ENCODE measurements at regions not wholly inside any gene's neighbourhood (a gene's known extent, or its start where the extent isn't known, plus 50 kb on each side); places are given as distances from the start of the nearest gene placed in this dataset.

- peak; percentile 26 for DNase-seq (ENCODE audit: low spot score)
These were observed 751.3 kb upstream of the NEGR1 start for GRCh38 chr1:73033640-73034039.

More at GRCh38 chr1:73033640-73034039, 751.3 kb upstream of the NEGR1 start:
- peak overlapping the region; percentile 90 for H3K27ac Mint-ChIP-seq
- no peaks in the 10 kb centered on the region for H3K27me3 Mint-ChIP-seq (ENCODE audit: insufficient read depth, low read depth, poor library complexity)
- peak; percentile 89 for ATAC-seq
- Histone ChIP-seq H4K20me1 (replicated peaks; ENCODE audit: insufficient read depth) (no peaks in the 10 kb centered on the region), H3K4me3 (no peak overlapping the region), H3K27ac (ENCODE audit: low read depth) (peak overlapping the region; percentile 55), H3K79me2 (replicated peaks; ENCODE audit: insufficient read depth) (no peaks in the 10 kb centered on the region), H3K9me2 (ENCODE audit: insufficient read depth) (no peaks in the 10 kb centered on the region), H3K4me1 (ENCODE audit: insufficient read depth) (peaks cover 35% of the 10 kb centered on the region), H3F3A (replicated peaks; ENCODE audit: low read depth) (no peaks in the 10 kb centered on the region), H3K36me3 (ENCODE audit: insufficient read depth) (no peaks in the 10 kb centered on the region), H3K27me3 (ENCODE audit: insufficient read depth) (no peaks in the 10 kb centered on the region), H3K4me2 (peak overlapping the region; percentile 17), H2AFZ (no peak overlapping the region)
- H3K4me1 Mint-ChIP-seq = peaks cover 29% of the 10 kb centered on the region
- H3K9me3 Mint-ChIP-seq = no peaks in the 10 kb centered on the region
- no peak for TF ChIP-seq ZNF462 (CRISPR knock-in tag; IDR thresholded peaks at IDR 0.05)
- no peak for TF ChIP-seq STAT1 (IDR thresholded peaks at IDR 0.05; ENCODE audit: unreplicated experiment)
- no peak overlapping the region; the same call in 2 of the 3 replicates for H3K4me3 Mint-ChIP-seq
- H3K36me3 Mint-ChIP-seq (ENCODE audit: low read depth) = no peaks in the 10 kb centered on the region

Measured in GM23338 (cell line).